Endothelial cell of umbilical vein (primary cell): ENCODE measurements at regions not wholly inside any gene's neighbourhood (a gene's known extent, or its start where the extent isn't known, plus 50 kb on each side); places are given as distances from the start of the nearest gene placed in this dataset.

Source experiments
- EZH2 ChIP-seq: IDR thresholded peaks from 2 replicates; pipeline ENCODE4 v1.6.1; 2012; ENCODE audit warnings: borderline replicate concordance, low read depth, mild to moderate bottlenecking, moderate library complexity, low read length, inconsistent platforms; ENCODE audit not compliant: severe bottlenecking
- FOS ChIP-seq: IDR thresholded peaks from 2 replicates; pipeline ENCODE4 v1.6.1; 2011; ENCODE audit warnings: mild to moderate bottlenecking, low read length, moderate library complexity, borderline replicate concordance; ENCODE audit not compliant: insufficient read depth
- POLR2AphosphoS5 ChIP-seq: IDR thresholded peaks from 2 replicates; pipeline ENCODE4 v1.6.1; 2012; ENCODE audit warnings: low read depth, mild to moderate bottlenecking, control low read depth, low read length, moderate library complexity; ENCODE audit not compliant: insufficient read depth
- TF ChIP-seq, protein P1 (sequence below), 2 donors: IDR thresholded peaks; 1 replicate in 1 of 2; 2 replicates in 1 of 2; pipeline ENCODE4 v1.5.1; 2011; ENCODE audit warnings: low read length in 2 of 2, mild to moderate bottlenecking in 2 of 2, moderate library complexity in 2 of 2, control low read depth in 1 of 2, inconsistent platforms in 1 of 2, low read depth in 1 of 2; ENCODE audit not compliant: insufficient read depth in 1 of 2; ENCODE audit errors: extremely low read depth in 1 of 2

DNA sequence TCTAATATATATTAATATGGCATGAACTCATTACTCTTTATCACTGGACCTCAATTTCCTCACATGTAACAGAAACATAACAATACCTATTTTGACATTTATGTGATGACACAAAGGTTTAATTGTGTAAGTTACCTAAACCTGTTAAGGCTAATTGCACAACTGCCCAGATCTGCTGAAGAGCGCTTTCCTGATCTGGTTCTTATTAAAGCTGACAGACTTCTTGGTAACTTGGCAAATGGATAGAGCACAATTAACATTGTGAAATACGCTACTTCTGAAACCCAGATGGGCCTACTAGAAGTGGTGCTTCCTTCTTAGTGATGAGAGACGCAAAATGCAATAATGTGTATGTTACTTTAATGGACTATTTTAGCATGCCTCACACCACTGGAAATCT, 1767.2 kb upstream of the RAG2 start:
- TF ChIP-seq, protein P1, sequence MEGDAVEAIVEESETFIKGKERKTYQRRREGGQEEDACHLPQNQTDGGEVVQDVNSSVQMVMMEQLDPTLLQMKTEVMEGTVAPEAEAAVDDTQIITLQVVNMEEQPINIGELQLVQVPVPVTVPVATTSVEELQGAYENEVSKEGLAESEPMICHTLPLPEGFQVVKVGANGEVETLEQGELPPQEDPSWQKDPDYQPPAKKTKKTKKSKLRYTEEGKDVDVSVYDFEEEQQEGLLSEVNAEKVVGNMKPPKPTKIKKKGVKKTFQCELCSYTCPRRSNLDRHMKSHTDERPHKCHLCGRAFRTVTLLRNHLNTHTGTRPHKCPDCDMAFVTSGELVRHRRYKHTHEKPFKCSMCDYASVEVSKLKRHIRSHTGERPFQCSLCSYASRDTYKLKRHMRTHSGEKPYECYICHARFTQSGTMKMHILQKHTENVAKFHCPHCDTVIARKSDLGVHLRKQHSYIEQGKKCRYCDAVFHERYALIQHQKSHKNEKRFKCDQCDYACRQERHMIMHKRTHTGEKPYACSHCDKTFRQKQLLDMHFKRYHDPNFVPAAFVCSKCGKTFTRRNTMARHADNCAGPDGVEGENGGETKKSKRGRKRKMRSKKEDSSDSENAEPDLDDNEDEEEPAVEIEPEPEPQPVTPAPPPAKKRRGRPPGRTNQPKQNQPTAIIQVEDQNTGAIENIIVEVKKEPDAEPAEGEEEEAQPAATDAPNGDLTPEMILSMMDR (IDR thresholded peaks at IDR 0.05; ENCODE audit: extremely low read depth in 1 of 2, insufficient read depth in 1 of 2, low read depth in 1 of 2, low read length in 2 of 2), result no peak
- no peak for TF ChIP-seq POLR2AphosphoS5
- no peak for TF ChIP-seq EZH2
- no peak for TF ChIP-seq FOS
